IMR-90 (cell line): ENCODE measurements at regions not wholly inside any gene's neighbourhood (a gene's known extent, or its start where the extent isn't known, plus 50 kb on each side); places are given as distances from the start of the nearest gene placed in this dataset.
A peak's percentile ranks its signal among the peaks of the same experiment; 100 is the strongest.

Experiments
- ATAC-seq: fragments of 200-7000 bp; cut with Tn5 transposase; 2 replicates; pipeline ENCODE4 v1.9.1; 2020; ENCODE audit warnings: low read depth, mild to moderate bottlenecking, moderate library complexity
- BruUV-seq: library from RNA; stranded (reverse); fragments of 400-500 nt; replicated peaks from 2 replicates; lab custom pipeline; 2021; lab: Mats Ljungman, UMichigan
- CTCF ChIA-PET: fragments of 300-600 bp; formaldehyde crosslinking; extraction: SDS; loops from one replicate; lab custom pipeline; 2021; ENCODE audit warnings: antibody characterized with exemption; lab: Yijun Ruan, JAX
- POLR2A ChIA-PET: fragments of 300-600 bp; sonication (Branson Sonifier 250); formaldehyde crosslinking; loops from one replicate; lab custom pipeline; 2022; ENCODE audit warnings: antibody characterized with exemption; ENCODE audit not compliant: unreplicated experiment; lab: Charles Lee
- DNase-seq: peaks from one replicate; pipeline ENCODE4 v3.0.0; 2013
- H2AFZ ChIP-seq: replicated peaks from 2 replicates; pipeline ENCODE3; 2013; ENCODE audit warnings: low read length, mild to moderate bottlenecking; ENCODE audit not compliant: poor library complexity
- H2AK5ac ChIP-seq: 2 replicates; pipeline ENCODE4 v1.6.1; 2013; ENCODE audit warnings: low read depth, low read length, inconsistent platforms
- H2AK9ac ChIP-seq: replicated peaks from 2 replicates; pipeline ENCODE3; 2013; ENCODE audit warnings: mild to moderate bottlenecking, low read depth, low read length, moderate library complexity; ENCODE audit not compliant: poor library complexity
- H2BK120ac ChIP-seq: 2 replicates; pipeline ENCODE4 v1.6.1; 2013; ENCODE audit warnings: low read depth, low read length, inconsistent platforms
- H2BK15ac ChIP-seq: 3 replicates; pipeline ENCODE4 v1.6.1; 2013; ENCODE audit warnings: low read depth, low read length, inconsistent platforms
- H2BK20ac ChIP-seq: 2 replicates; pipeline ENCODE4 v1.6.1; 2013; ENCODE audit warnings: low read depth, mild to moderate bottlenecking, inconsistent platforms, low read length, moderate library complexity
- H2BK5ac ChIP-seq: 2 replicates; pipeline ENCODE4 v1.6.1; 2013; ENCODE audit warnings: mild to moderate bottlenecking, low read depth, low read length, inconsistent platforms; ENCODE audit not compliant: poor library complexity, severe bottlenecking
- H3K14ac ChIP-seq: replicated peaks from 2 replicates; pipeline ENCODE4 v1.6.1; 2013; ENCODE audit warnings: low read depth, low read length, inconsistent platforms
- H3K18ac ChIP-seq: 2 replicates; pipeline ENCODE4 v1.6.1; 2013; ENCODE audit warnings: low read depth, low read length, control low read depth
- H3K23ac ChIP-seq: 2 replicates; pipeline ENCODE4 v1.6.1; 2013; ENCODE audit warnings: low read depth, low read length, inconsistent platforms
- H3K27ac ChIP-seq: 2 replicates; pipeline ENCODE4 v1.5.1; 2013; ENCODE audit warnings: mild to moderate bottlenecking, control low read depth, low read length; ENCODE audit not compliant: insufficient read depth
- H3K27me3 ChIP-seq: 2 replicates; pipeline ENCODE4 v1.6.1; 2013; ENCODE audit warnings: low read length; ENCODE audit not compliant: control insufficient read depth, insufficient read depth
- H3K36me3 ChIP-seq: 2 replicates; pipeline ENCODE4 v1.6.1; 2013; ENCODE audit warnings: low read length, mixed read lengths; ENCODE audit not compliant: control insufficient read depth, insufficient read depth
- H3K4ac ChIP-seq: 2 replicates; pipeline ENCODE4 v1.6.1; 2013; ENCODE audit warnings: low read depth, low read length, inconsistent platforms
- H3K4me1 ChIP-seq: 2 replicates; pipeline ENCODE4 v1.6.1; 2013; ENCODE audit warnings: low read length, mixed read lengths; ENCODE audit not compliant: control insufficient read depth, insufficient read depth
- H3K4me2 ChIP-seq: 2 replicates; pipeline ENCODE4 v1.6.1; 2013; ENCODE audit warnings: low read depth, mild to moderate bottlenecking, control low read depth, low read length, moderate library complexity
- H3K4me3 ChIP-seq: 2 replicates; pipeline ENCODE4 v1.5.1; 2013; ENCODE audit warnings: low read depth, mild to moderate bottlenecking, control low read depth, low read length, moderate library complexity; ENCODE audit not compliant: insufficient read depth
- H3K56ac ChIP-seq: 2 replicates; pipeline ENCODE4 v1.6.1; 2013; ENCODE audit warnings: low read length, inconsistent platforms; ENCODE audit not compliant: insufficient read depth; ENCODE audit errors: extremely low read depth
- H3K79me1 ChIP-seq, 2 experiments: 2 replicates each; pipeline ENCODE4 v1.6.1; 2013; ENCODE audit warnings: low read length in 2 of 2, inconsistent platforms in 1 of 2, low read depth in 1 of 2
- H3K9ac ChIP-seq: 2 replicates; pipeline ENCODE4 v1.6.1; 2013; ENCODE audit warnings: low read depth, low read length, control low read depth
- H3K9me1 ChIP-seq: 2 replicates; pipeline ENCODE4 v1.6.1; 2013; ENCODE audit warnings: low read length, inconsistent platforms; ENCODE audit not compliant: insufficient read depth
- H3K9me3 ChIP-seq: 2 replicates; pipeline ENCODE4 v1.6.1; 2013; ENCODE audit warnings: low read length; ENCODE audit not compliant: control insufficient read depth, insufficient read depth
- H4K20me1 ChIP-seq: 2 replicates; pipeline ENCODE4 v1.6.1; 2013; ENCODE audit warnings: low read length, inconsistent platforms; ENCODE audit not compliant: insufficient read depth
- H4K5ac ChIP-seq: 2 replicates; pipeline ENCODE4 v1.6.1; 2013; ENCODE audit warnings: mild to moderate bottlenecking, low read depth, low read length, control low read depth
- H4K8ac ChIP-seq, 2 experiments: 2 replicates each; pipeline ENCODE4 v1.6.1; 2013; ENCODE audit warnings: low read depth in 2 of 2, low read length in 2 of 2, control low read depth in 1 of 2, inconsistent platforms in 1 of 2
- H4K91ac ChIP-seq: 2 replicates; pipeline ENCODE4 v1.6.1; 2013; ENCODE audit warnings: low read depth, low read length, inconsistent platforms; ENCODE audit not compliant: insufficient read depth
- BHLHE40 ChIP-seq: fragments of 150-350 bp; IDR thresholded peaks from 2 replicates; pipeline ENCODE4 v1.6.1; 2016; ENCODE audit warnings: mild to moderate bottlenecking, low read depth, low read length
- CEBPB ChIP-seq: IDR thresholded peaks from 2 replicates; pipeline ENCODE4 v1.6.1; 2012; ENCODE audit warnings: low read depth, low read length, improper control_type of control experiment
- CHD1 ChIP-seq: IDR thresholded peaks from 2 replicates; pipeline ENCODE4 v1.6.1; 2012; ENCODE audit warnings: low read depth, low read length, improper control_type of control experiment
- ELK1 ChIP-seq: fragments of 150-350 bp; IDR thresholded peaks from 2 replicates; pipeline ENCODE4 v1.6.1; 2016; ENCODE audit warnings: low read depth, mild to moderate bottlenecking, low read length, moderate library complexity, borderline replicate concordance
- FOS ChIP-seq: fragments of 150-350 bp; IDR thresholded peaks from 2 replicates; pipeline ENCODE4 v1.6.1; 2016; ENCODE audit warnings: low read depth, low read length
- MAFK ChIP-seq: IDR thresholded peaks from 2 replicates; pipeline ENCODE4 v1.6.1; 2012; ENCODE audit warnings: low read depth, low read length, improper control_type of control experiment
- MXI1 ChIP-seq: IDR thresholded peaks from 2 replicates; pipeline ENCODE4 v1.6.1; 2012; ENCODE audit warnings: low read depth, mild to moderate bottlenecking, low read length, moderate library complexity, borderline replicate concordance
- NFE2L2 ChIP-seq: fragments of 150-350 bp; IDR thresholded peaks from 2 replicates; pipeline ENCODE4 v1.6.1; 2016; ENCODE audit warnings: low read depth, mild to moderate bottlenecking, low read length
- POLR2A ChIP-seq: IDR thresholded peaks from 2 replicates; pipeline ENCODE4 v1.6.1; 2012; ENCODE audit warnings: mild to moderate bottlenecking, low read depth, low read length
- RAD21 ChIP-seq: IDR thresholded peaks from 2 replicates; pipeline ENCODE4 v1.6.1; 2012; ENCODE audit warnings: low read length, improper control_type of control experiment
- RCOR1 ChIP-seq: IDR thresholded peaks from 2 replicates; pipeline ENCODE4 v1.6.1; 2012; ENCODE audit warnings: mild to moderate bottlenecking, low read length, improper control_type of control experiment; ENCODE audit not compliant: insufficient replicate concordance
- RFX5 ChIP-seq: IDR thresholded peaks from 2 replicates; pipeline ENCODE4 v1.8.0; 2012; ENCODE audit warnings: low read depth, mild to moderate bottlenecking, low read length, moderate library complexity
- SMC3 ChIP-seq: fragments of 150-350 bp; IDR thresholded peaks from 2 replicates; pipeline ENCODE4 v1.6.1; 2016; ENCODE audit warnings: low read depth, mild to moderate bottlenecking, antibody characterized with exemption, low read length, moderate library complexity
- USF2 ChIP-seq: fragments of 150-350 bp; IDR thresholded peaks from 2 replicates; pipeline ENCODE4 v1.6.1; 2017; ENCODE audit warnings: mild to moderate bottlenecking, antibody characterized with exemption, low read length, low read depth
- WGBS, 2 experiments: methylation state at CpG; one replicate each; pipeline versions ENCODE4 v1.1.5 to v1.1.7; 2013; ENCODE audit warnings: missing lambda C conversion rate in 2 of 2; ENCODE audit not compliant: insufficient read length in 1 of 2; ENCODE audit errors: extremely low coverage in 2 of 2; 5-methylcytosine and 5-hydroxymethylcytosine counted together
- dilution Hi-C: fragments of 300-500 bp; cut with HindIII; formaldehyde crosslinking; loops from one replicate; pipeline ENCODE4 v1.14.3; 2018; ENCODE audit warnings: low sequenced_read_pairs; ENCODE audit not compliant: unreplicated experiment
- in situ Hi-C: fragments of 300-500 bp; cut with MboI; formaldehyde crosslinking; loops from 3 replicates; pipeline ENCODE4 v1.14.3; 2019; ENCODE audit warnings: low sequenced_read_pairs, inconsistent platforms, mixed read lengths
- intact Hi-C: fragments of 100-400 bp; cut with micrococcal nuclease; formaldehyde crosslinking; loops from 2 replicates; pipeline ENCODE4 v1.10.0; 2022

GRCh38 chr1:96524100-96524499 lies 197.5 kb upstream of the PTBP2 start:
- no peak overlapping the region for H3K23ac ChIP-seq
- no peaks in the 10 kb centered on the region for H3K27me3 ChIP-seq
- no peak overlapping the region for H4K91ac ChIP-seq
- H3K18ac ChIP-seq = no peak overlapping the region
- no peaks in the 10 kb centered on the region; the same call in 1 of the 2 replicates for H3K9me3 ChIP-seq
- ATAC-seq (no peak), DNase-seq (no peak)
- BruUV-seq = no TSS peak
- dilution Hi-C loops (no loop called here), intact Hi-C loops (no loop called here), in situ Hi-C loops (no loop called here)
- H2AK9ac ChIP-seq = no peak overlapping the region
- H3K36me3 ChIP-seq = no peaks in the 10 kb centered on the region
- H4K20me1 ChIP-seq = no peaks in the 10 kb centered on the region
- CTCF ChIA-PET = interaction anchor here (0.5 to 1.1 kb wide), 4 partner anchors 10 to 195 kb away, joined by 3 read pairs; no protein-coding TSS in a partner anchor
- H2BK5ac ChIP-seq = no peak overlapping the region
- no peak overlapping the region for H2AFZ ChIP-seq
- H3K9me1 ChIP-seq = no peaks in the 10 kb centered on the region
- H2AK5ac ChIP-seq = no peak overlapping the region
- no peak overlapping the region for H3K4me2 ChIP-seq
- no peak overlapping the region for H4K8ac ChIP-seq
- H2BK20ac ChIP-seq = no peak overlapping the region
- no peak overlapping the region for H3K27ac ChIP-seq
- peak overlapping the region; percentile 36; the same call in 1 of the 3 replicates for H2BK15ac ChIP-seq
- no peak overlapping the region for H3K9ac ChIP-seq
- H2BK120ac ChIP-seq = no peak overlapping the region; the same call in 1 of the 2 replicates
- WGBS, 2 experiments = no CpG with 5 or more reads among the region's 2 CpGs
- no peak for TF ChIP-seq NFE2L2
- no peak for TF ChIP-seq ELK1
- no peak for TF ChIP-seq MXI1
- TF ChIP-seq SMC3 = no peak
- TF ChIP-seq RCOR1 = no peak
- no peak for TF ChIP-seq FOS
- no peak for TF ChIP-seq BHLHE40
- TF ChIP-seq CHD1 = no peak
- no peak for TF ChIP-seq USF2
- no peak for TF ChIP-seq POLR2A
- TF ChIP-seq RAD21 = no peak
- TF ChIP-seq MAFK = no peak
- TF ChIP-seq CEBPB = no peak
- no peak for TF ChIP-seq RFX5
- H3K79me1 ChIP-seq = no peaks in the 10 kb centered on the region
- no peak overlapping the region for H3K14ac ChIP-seq
- H3K56ac ChIP-seq = no peak overlapping the region
- POLR2A ChIA-PET = no interaction called here
- no peak overlapping the region for H3K4me3 ChIP-seq
- H3K4me1 ChIP-seq = peaks cover 4% of the 10 kb centered on the region
- no peak overlapping the region for H3K4ac ChIP-seq
- H4K5ac ChIP-seq = no peak overlapping the region
